ENCODE measurements at regions not wholly inside any gene's neighbourhood (a gene's known extent, or its start where the extent isn't known, plus 50 kb on each side); places are given as distances from the start of the nearest gene placed in this dataset.

DNA sequence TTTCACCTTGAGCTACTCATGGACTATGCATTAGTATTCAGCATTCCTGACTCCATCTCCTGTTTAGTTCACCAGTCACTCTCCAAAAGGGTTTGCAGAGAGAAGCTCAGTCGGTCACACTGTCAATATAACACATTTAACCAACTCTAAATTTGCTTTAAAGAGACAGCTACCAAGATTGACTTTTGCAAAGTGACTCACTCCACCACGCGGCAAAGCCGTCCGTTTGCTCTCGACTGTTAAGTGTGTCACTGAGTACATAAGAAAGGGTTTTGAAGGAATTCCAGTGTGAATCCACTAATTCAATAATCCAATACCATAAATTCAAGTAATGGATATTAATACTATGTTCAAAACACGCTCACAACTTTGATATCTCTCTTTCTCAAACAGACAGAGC is 1006.7 kb upstream of the NR2F2 start:
- TF ChIP-seq, protein P1, sequence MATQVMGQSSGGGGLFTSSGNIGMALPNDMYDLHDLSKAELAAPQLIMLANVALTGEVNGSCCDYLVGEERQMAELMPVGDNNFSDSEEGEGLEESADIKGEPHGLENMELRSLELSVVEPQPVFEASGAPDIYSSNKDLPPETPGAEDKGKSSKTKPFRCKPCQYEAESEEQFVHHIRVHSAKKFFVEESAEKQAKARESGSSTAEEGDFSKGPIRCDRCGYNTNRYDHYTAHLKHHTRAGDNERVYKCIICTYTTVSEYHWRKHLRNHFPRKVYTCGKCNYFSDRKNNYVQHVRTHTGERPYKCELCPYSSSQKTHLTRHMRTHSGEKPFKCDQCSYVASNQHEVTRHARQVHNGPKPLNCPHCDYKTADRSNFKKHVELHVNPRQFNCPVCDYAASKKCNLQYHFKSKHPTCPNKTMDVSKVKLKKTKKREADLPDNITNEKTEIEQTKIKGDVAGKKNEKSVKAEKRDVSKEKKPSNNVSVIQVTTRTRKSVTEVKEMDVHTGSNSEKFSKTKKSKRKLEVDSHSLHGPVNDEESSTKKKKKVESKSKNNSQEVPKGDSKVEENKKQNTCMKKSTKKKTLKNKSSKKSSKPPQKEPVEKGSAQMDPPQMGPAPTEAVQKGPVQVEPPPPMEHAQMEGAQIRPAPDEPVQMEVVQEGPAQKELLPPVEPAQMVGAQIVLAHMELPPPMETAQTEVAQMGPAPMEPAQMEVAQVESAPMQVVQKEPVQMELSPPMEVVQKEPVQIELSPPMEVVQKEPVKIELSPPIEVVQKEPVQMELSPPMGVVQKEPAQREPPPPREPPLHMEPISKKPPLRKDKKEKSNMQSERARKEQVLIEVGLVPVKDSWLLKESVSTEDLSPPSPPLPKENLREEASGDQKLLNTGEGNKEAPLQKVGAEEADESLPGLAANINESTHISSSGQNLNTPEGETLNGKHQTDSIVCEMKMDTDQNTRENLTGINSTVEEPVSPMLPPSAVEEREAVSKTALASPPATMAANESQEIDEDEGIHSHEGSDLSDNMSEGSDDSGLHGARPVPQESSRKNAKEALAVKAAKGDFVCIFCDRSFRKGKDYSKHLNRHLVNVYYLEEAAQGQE (IDR thresholded peaks at IDR 0.05; ENCODE audit: insufficient read depth in 1 of 2, low read depth in 2 of 2, low read length in 2 of 2) = no peak
- TF ChIP-seq SIN3A (IDR thresholded peaks at IDR 0.05; ENCODE audit: borderline replicate concordance, insufficient read depth, low read length) (no peak), FOXP2 (optimal IDR thresholded peaks at IDR 0.05; ENCODE audit: borderline replicate concordance, extremely low read depth, extremely low read length, insufficient read depth) (no peak), POLR2AphosphoS5 (IDR thresholded peaks at IDR 0.05; ENCODE audit: low read depth, low read length) (no peak), TAF1 (IDR thresholded peaks at IDR 0.05; ENCODE audit: borderline replicate concordance, insufficient read depth, low read length) (no peak)

DNA sequence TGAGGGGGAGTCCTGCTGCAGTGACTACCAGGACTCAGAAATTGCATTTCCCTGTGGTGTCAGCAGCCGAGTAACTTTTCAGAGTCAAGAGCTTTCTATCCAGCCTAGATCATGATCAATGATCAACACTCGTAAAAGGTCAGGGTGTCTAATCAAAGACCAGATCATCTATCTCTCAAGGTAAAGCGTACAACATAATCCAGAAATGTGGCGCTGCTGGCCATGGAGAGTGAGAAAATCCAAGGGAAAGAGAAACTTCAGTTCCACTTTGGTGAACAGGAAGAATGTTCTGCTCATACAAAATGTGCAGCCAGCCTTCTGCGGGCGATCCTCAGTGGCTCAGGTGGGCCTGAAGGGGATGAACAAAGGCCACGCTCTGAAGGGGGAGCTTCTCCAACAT is 1005.8 kb upstream of the NR2F2 start:
- TF ChIP-seq, protein P1 (IDR thresholded peaks at IDR 0.05; ENCODE audit: insufficient read depth in 1 of 2, low read depth in 2 of 2, low read length in 2 of 2) = no peak
- TF ChIP-seq FOXP2 (optimal IDR thresholded peaks at IDR 0.05; ENCODE audit: borderline replicate concordance, extremely low read depth, extremely low read length, insufficient read depth) (no peak), SIN3A (IDR thresholded peaks at IDR 0.05; ENCODE audit: borderline replicate concordance, insufficient read depth, low read length) (no peak), POLR2AphosphoS5 (IDR thresholded peaks at IDR 0.05; ENCODE audit: low read depth, low read length) (no peak), TAF1 (IDR thresholded peaks at IDR 0.05; ENCODE audit: borderline replicate concordance, insufficient read depth, low read length) (no peak)

DNA sequence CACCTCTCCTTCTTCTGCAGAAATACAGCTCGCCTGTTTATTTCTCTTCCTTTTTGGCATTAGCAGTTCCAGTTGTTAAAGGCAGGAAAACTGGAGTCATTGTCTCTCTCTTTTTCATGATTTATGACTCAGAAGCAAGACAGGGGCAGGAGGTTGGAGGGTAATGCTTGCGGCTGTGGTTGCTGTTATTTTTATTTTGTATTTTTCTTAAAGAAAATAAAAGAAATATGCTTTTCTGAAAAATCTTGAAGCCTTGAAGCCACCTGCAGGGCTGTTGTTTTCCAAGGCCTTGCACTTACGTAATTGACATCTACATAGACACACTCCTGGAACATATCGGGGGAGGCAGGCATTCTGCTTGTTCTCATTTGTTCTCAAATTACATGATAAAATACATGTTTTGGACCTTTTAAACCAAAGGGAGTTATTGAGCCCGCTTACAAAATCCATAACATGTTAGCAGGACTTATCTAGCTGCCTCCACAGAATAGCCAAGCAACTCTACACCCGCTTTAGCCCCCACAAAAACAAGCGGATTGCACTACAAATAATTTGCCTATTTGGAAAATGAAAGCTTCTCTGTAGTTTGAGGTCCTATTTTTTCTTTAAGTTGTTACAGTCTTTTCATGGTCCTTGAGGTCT is 1004.6 kb upstream of the NR2F2 start:
- TF ChIP-seq TAF1 (IDR thresholded peaks at IDR 0.05; ENCODE audit: borderline replicate concordance, insufficient read depth, low read length) (no peak), FOXP2 (optimal IDR thresholded peaks at IDR 0.05; ENCODE audit: borderline replicate concordance, extremely low read depth, extremely low read length, insufficient read depth) (no peak), POLR2AphosphoS5 (IDR thresholded peaks at IDR 0.05; ENCODE audit: low read depth, low read length) (no peak), SIN3A (IDR thresholded peaks at IDR 0.05; ENCODE audit: borderline replicate concordance, insufficient read depth, low read length) (no peak)
- TF ChIP-seq, protein P1 (IDR thresholded peaks at IDR 0.05; ENCODE audit: insufficient read depth in 1 of 2, low read depth in 2 of 2, low read length in 2 of 2) = no peak

DNA sequence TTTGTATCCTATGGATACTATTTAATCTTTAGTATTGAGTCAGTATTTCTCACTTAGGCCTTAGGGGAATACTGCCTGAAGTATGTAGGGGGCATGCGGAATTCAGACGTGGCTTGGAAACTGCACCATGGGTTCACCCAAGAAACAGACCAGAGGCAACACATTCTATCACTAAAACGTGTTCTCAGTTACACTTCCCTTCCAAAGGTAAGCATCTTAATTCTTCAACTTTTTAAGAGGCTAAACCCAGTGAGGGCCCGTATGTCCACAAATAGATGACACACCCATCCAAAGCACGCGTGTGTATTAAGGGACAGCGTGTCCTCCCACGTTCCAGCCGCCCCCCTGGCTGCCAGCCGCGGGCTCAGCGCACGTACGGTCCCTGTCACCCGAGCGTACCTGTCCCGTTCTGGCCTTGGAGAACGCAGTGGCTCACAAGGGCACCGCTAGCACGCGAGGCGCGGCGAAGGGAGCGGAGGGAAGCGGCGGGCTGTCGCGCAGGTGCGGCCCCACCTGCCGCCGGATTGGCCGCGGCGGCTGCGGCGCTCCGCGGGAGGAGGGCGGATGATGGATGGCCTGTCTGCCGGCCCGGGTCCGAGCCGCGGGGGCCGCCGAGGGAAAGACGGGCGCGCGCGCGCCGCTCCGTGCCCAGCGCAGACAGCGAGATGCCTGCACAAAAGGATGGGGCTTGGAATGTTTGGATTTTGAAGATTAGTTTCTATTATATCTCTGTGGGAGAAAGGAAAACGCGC is 1003.9 kb upstream of the NR2F2 start:
- TF ChIP-seq, protein P1 (IDR thresholded peaks at IDR 0.05; ENCODE audit: insufficient read depth in 1 of 2, low read depth in 2 of 2, low read length in 2 of 2) = no peak

All from PFSK-1 (cell line).